ENCODE measurements at regions not wholly inside any gene's neighbourhood (a gene's known extent, or its start where the extent isn't known, plus 50 kb on each side); places are given as distances from the start of the nearest gene placed in this dataset.

GRCh38 chr21:16767201-16767600, 745.6 kb upstream of the CXADR start:
- Mint-ChIP-seq H3K4me1 (no peaks in the 10 kb centered on the region), H3K36me3 (ENCODE audit: low read depth) (no peaks in the 10 kb centered on the region), H3K27ac (no peak overlapping the region), H3K4me3 (no peak overlapping the region), H3K9me3 (peaks cover 5% of the 10 kb centered on the region), H3K27me3 (no peaks in the 10 kb centered on the region)
- POLR2A ChIA-PET, result no interaction called here
- no peak for DNase-seq
- CTCF ChIA-PET, result no interaction called here

DNA sequence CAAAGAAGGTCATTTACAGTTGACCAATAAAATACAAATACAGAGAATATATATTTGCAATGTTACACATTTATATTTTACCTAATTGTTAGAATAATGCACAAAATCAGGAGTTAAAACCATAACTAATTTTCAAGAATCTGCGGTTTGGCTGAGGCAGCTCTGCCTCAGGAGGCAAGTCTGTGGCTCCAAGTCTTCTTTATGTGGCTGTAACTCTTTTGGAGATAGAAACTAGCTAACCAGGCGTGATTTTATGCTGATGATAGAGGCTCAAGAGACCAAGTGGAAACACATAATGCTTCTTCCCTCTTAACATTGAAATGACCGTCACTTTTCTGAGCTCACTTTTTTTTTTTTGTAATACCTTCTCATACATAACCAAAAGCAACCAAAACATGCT, 744.7 kb upstream of the CXADR start:
- CTCF ChIA-PET, result no interaction called here
- Mint-ChIP-seq H3K4me3 (no peak overlapping the region), H3K36me3 (ENCODE audit: low read depth) (no peaks in the 10 kb centered on the region), H3K27me3 (no peaks in the 10 kb centered on the region), H3K27ac (no peak overlapping the region), H3K9me3 (peaks cover 10% of the 10 kb centered on the region), H3K4me1 (no peaks in the 10 kb centered on the region)
- POLR2A ChIA-PET, result no interaction called here
- no peak for DNase-seq

DNA sequence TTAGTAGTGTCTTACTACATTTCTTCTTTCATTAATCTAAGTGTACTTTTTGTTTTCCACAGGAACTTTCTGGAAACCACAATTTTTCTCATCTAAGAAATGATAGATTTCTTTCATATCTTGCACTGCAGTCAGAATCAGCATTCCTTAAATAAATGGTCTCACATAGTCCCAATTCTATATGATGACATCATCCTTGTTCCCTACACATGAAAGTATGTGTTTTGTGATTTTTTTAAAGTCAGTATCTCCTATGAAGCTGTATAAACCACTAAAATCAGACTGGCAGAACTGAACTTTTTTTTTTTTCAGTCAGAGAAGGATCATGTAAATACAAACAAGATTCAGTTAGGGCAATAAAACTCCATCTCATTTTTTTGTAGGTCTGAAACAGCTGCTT, 742.6 kb upstream of the CXADR start:
- ChIA-PET CTCF (no interaction called here), POLR2A (no interaction called here)
- no peaks in the 10 kb centered on the region for H3K36me3 Mint-ChIP-seq (ENCODE audit: low read depth)
- no peak overlapping the region for H3K4me3 Mint-ChIP-seq
- H3K4me1 Mint-ChIP-seq, result no peaks in the 10 kb centered on the region
- no peak for DNase-seq
- H3K27me3 Mint-ChIP-seq, result no peaks in the 10 kb centered on the region
- peaks cover 12% of the 10 kb centered on the region for H3K9me3 Mint-ChIP-seq
- no peak overlapping the region for H3K27ac Mint-ChIP-seq

DNA sequence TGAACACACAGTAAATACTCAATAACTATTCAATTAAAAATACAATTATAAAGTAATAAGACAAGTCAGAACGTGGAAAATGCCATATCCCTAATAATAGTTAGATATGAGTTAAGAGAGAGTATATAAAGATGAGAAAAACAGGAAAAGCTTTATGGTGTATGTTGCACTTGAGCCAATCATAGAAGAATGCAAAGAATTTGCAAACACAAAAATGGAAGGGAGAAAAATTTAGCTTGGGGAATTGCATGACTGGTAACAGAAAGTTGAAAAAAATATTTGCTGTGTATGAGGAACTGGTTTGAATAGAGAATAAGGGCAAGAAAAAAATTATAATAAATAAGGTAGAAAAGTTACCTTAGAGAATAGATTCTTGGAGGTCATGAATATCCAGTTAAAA, 739.6 kb upstream of the CXADR start:
- H3K36me3 Mint-ChIP-seq (ENCODE audit: low read depth), result no peaks in the 10 kb centered on the region

GRCh38 chr21:16775076-16775475, 737.8 kb upstream of the CXADR start:
- H3K27ac Mint-ChIP-seq, result no peak overlapping the region

More for the DNA sequence above, 739.6 kb upstream of the CXADR start:
- Mint-ChIP-seq H3K4me1 (no peaks in the 10 kb centered on the region), H3K27ac (no peak overlapping the region), H3K27me3 (no peaks in the 10 kb centered on the region), H3K9me3 (peaks cover 10% of the 10 kb centered on the region), H3K4me3 (no peak overlapping the region)
- POLR2A ChIA-PET, result no interaction called here
- no peak for DNase-seq
- CTCF ChIA-PET, result no interaction called here

GRCh38 chr21:16777041-16777720, 735.7 kb upstream of the CXADR start:
- CTCF ChIA-PET, result no interaction called here
- no peaks in the 10 kb centered on the region for H3K27me3 Mint-ChIP-seq
- no peak for DNase-seq
- no peaks in the 10 kb centered on the region for H3K4me1 Mint-ChIP-seq
- H3K9me3 Mint-ChIP-seq, result peaks cover 9% of the 10 kb centered on the region
- H3K4me3 Mint-ChIP-seq, result no peak overlapping the region
- POLR2A ChIA-PET, result no interaction called here
- no peak overlapping the region for H3K27ac Mint-ChIP-seq
- H3K36me3 Mint-ChIP-seq (ENCODE audit: low read depth), result no peaks in the 10 kb centered on the region

More at GRCh38 chr21:16775076-16775475, 737.8 kb upstream of the CXADR start:
- no peaks in the 10 kb centered on the region for H3K36me3 Mint-ChIP-seq (ENCODE audit: low read depth)
- no peaks in the 10 kb centered on the region for H3K4me1 Mint-ChIP-seq
- POLR2A ChIA-PET, result no interaction called here
- CTCF ChIA-PET, result no interaction called here
- no peaks in the 10 kb centered on the region for H3K27me3 Mint-ChIP-seq
- DNase-seq, result no peak
- H3K4me3 Mint-ChIP-seq, result no peak overlapping the region
- peaks cover 10% of the 10 kb centered on the region for H3K9me3 Mint-ChIP-seq

DNA sequence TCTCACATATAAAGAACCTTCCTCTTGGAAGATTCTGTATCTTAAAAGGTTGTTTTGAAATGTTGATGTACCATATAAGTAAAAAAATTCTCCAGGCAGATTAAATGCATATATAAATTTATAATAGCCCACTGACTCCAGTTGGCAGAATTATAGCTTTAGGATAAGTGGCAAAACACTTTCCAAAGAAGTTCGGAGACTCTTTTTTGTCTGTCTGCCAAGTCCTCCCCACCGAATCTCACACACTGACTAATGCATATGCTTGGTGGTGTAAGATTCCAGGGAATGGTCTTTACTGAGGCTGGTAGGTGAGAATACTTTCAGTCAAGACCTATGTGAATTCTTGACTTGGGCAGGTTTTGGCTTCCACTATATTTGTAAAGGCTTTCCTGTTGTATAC, 724.3 kb upstream of the CXADR start:
- Mint-ChIP-seq H3K9me3 (peaks cover 8% of the 10 kb centered on the region), H3K4me1 (no peaks in the 10 kb centered on the region), H3K36me3 (ENCODE audit: low read depth) (no peaks in the 10 kb centered on the region), H3K27me3 (no peaks in the 10 kb centered on the region), H3K27ac (no peak overlapping the region), H3K4me3 (no peak overlapping the region)
- no peak for DNase-seq
- ChIA-PET POLR2A (no interaction called here), CTCF (no interaction called here)

GRCh38 chr21:16789636-16790035, 723.2 kb upstream of the CXADR start:
- ChIA-PET POLR2A (no interaction called here), CTCF (no interaction called here)
- Mint-ChIP-seq H3K9me3 (peaks cover 8% of the 10 kb centered on the region), H3K27me3 (no peaks in the 10 kb centered on the region), H3K27ac (no peak overlapping the region), H3K4me3 (no peak overlapping the region), H3K36me3 (ENCODE audit: low read depth) (no peaks in the 10 kb centered on the region), H3K4me1 (no peaks in the 10 kb centered on the region)
- DNase-seq, result no peak

GRCh38 chr21:16792101-16792500, 720.7 kb upstream of the CXADR start:
- no peak for DNase-seq
- Mint-ChIP-seq H3K36me3 (ENCODE audit: low read depth) (no peaks in the 10 kb centered on the region), H3K4me1 (no peaks in the 10 kb centered on the region), H3K27me3 (no peaks in the 10 kb centered on the region), H3K4me3 (no peak overlapping the region), H3K9me3 (peaks cover 3% of the 10 kb centered on the region), H3K27ac (no peak overlapping the region)
- ChIA-PET CTCF (no interaction called here), POLR2A (no interaction called here)

DNA sequence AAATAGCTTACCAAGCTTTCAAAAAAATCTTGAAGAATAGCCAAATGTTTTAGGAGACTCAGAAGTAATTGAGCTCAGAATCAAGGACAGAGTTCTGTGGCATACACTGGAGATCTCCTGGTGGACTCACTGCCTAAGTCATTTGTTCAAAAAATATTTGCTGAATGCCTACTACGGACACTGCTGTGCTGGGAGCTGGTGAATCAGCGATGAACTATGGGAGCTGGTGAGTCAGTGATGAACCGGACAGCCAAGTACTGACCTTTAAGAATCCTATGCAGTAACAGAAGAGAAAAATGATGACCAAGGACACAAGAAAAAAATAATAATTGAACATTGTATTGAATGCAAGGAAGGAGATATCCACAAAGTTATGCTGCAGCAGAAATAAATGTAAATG, 717.9 kb upstream of the CXADR start:
- H3K4me3 Mint-ChIP-seq, result no peak overlapping the region
- CTCF ChIA-PET, result interaction anchor here (1.0 kb wide), 1 partner anchor 12 kb away, joined by 3 read pairs; no protein-coding TSS in a partner anchor
- no peaks in the 10 kb centered on the region for H3K27me3 Mint-ChIP-seq
- no peaks in the 10 kb centered on the region for H3K36me3 Mint-ChIP-seq (ENCODE audit: low read depth)
- DNase-seq, result no peak
- H3K4me1 Mint-ChIP-seq, result no peaks in the 10 kb centered on the region
- H3K27ac Mint-ChIP-seq, result no peak overlapping the region
- H3K9me3 Mint-ChIP-seq, result no peaks in the 10 kb centered on the region
- POLR2A ChIA-PET, result no interaction called here

DNA sequence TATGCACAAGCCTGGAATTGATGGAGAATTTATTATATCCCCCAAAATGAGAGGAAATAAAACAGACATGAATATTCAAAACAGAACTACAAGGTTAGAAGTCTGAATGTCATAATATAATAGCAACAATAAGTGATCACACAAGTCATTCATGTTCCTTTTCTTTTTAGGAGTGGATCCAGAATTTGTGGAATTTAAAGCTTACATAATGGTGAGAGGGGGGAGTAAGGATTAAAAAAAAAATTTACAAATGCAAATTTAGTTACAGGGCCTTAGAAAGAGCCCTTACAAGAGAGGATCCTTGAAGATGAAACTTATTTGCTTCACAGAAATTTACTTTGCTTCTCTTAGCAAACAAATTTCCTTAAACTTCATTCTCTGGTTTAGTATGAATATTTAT, 716.1 kb upstream of the CXADR start:
- H3K9me3 Mint-ChIP-seq, result peaks cover 4% of the 10 kb centered on the region
- no peak overlapping the region for H3K4me3 Mint-ChIP-seq
- H3K27ac Mint-ChIP-seq, result no peak overlapping the region
- no peak for DNase-seq
- ChIA-PET POLR2A (no interaction called here), CTCF (no interaction called here)
- no peaks in the 10 kb centered on the region for H3K27me3 Mint-ChIP-seq
- H3K36me3 Mint-ChIP-seq (ENCODE audit: low read depth), result no peaks in the 10 kb centered on the region
- H3K4me1 Mint-ChIP-seq, result no peaks in the 10 kb centered on the region

- ChIA-PET CTCF (no interaction called here), POLR2A (no interaction called here)
- Mint-ChIP-seq H3K9me3 (peaks cover 4% of the 10 kb centered on the region), H3K36me3 (ENCODE audit: low read depth) (no peaks in the 10 kb centered on the region), H3K27ac (no peak overlapping the region), H3K4me1 (no peaks in the 10 kb centered on the region), H3K27me3 (no peaks in the 10 kb centered on the region), H3K4me3 (no peak overlapping the region)
- no peak for DNase-seq
Observed at GRCh38 chr21:16797540-16797939, 715.3 kb upstream of the CXADR start.

GRCh38 chr21:16797966-16798365, 714.9 kb upstream of the CXADR start:
- no peaks in the 10 kb centered on the region for H3K4me1 Mint-ChIP-seq
- no peak overlapping the region for H3K27ac Mint-ChIP-seq
- no peaks in the 10 kb centered on the region for H3K27me3 Mint-ChIP-seq
- H3K36me3 Mint-ChIP-seq (ENCODE audit: low read depth), result no peaks in the 10 kb centered on the region
- CTCF ChIA-PET, result no interaction called here
- no peak for DNase-seq
- POLR2A ChIA-PET, result no interaction called here
- H3K4me3 Mint-ChIP-seq, result no peak overlapping the region
- peaks cover 4% of the 10 kb centered on the region for H3K9me3 Mint-ChIP-seq

GRCh38 chr21:16800536-16801275, 712.1 kb upstream of the CXADR start:
- no peaks in the 10 kb centered on the region for H3K36me3 Mint-ChIP-seq (ENCODE audit: low read depth)
- peaks cover 8% of the 10 kb centered on the region for H3K9me3 Mint-ChIP-seq
- no peaks in the 10 kb centered on the region for H3K27me3 Mint-ChIP-seq
- ChIA-PET POLR2A (no interaction called here), CTCF (no interaction called here)
- no peak overlapping the region for H3K4me3 Mint-ChIP-seq
- no peak overlapping the region for H3K27ac Mint-ChIP-seq
- DNase-seq, result no peak
- H3K4me1 Mint-ChIP-seq, result no peaks in the 10 kb centered on the region
